GM19023 (cell line): ENCODE measurements at regions not wholly inside any gene's neighbourhood (a gene's known extent, or its start where the extent isn't known, plus 50 kb on each side); places are given as distances from the start of the nearest gene placed in this dataset.
"Not testable (repeated sequence)": the region's sequence is repeated elsewhere in the genome, so short reads cannot be mapped to it uniquely, and the experiment has no call there.

Experiments used
- ATAC-seq: cut with Tn5 transposase; IDR thresholded peaks from one replicate; pipeline ENCODE4 v1.9.1; 2021; ENCODE audit warnings: mild to moderate bottlenecking, moderate library complexity; ENCODE audit not compliant: unreplicated experiment

- ATAC-seq, result no peak
Observed at GRCh38 chr10:29882766-29883165, 176.6 kb downstream of the JCAD start.

- no peak for ATAC-seq
Observed at GRCh38 chr10:29881811-29882210, 177.6 kb downstream of the JCAD start.

DNA sequence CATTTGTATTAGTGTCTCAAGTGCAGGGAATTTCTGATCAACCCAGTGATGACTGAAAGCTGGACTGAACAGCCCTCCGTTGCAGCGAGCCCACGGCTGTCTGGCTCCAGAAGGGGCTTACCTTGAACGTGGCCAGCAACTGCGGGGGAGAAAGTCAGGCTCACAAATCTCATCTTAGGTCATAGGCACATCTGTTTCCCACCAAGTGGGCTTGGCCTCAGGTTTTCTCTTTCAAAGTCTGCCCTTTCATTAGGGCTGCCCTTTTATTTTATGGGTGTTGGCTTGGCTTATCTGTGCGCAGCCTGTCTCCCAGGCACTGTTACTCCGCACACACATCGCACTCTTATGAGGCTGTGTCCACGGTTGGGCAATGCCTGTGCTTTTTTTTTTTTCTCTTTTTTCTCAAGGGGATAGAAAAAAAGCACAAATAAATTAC lies 178.0 kb downstream of the JCAD start:
- ATAC-seq, result no peak

GRCh38 chr10:29880856-29881255 lies 178.5 kb downstream of the JCAD start:
- ATAC-seq, result no peak

DNA sequence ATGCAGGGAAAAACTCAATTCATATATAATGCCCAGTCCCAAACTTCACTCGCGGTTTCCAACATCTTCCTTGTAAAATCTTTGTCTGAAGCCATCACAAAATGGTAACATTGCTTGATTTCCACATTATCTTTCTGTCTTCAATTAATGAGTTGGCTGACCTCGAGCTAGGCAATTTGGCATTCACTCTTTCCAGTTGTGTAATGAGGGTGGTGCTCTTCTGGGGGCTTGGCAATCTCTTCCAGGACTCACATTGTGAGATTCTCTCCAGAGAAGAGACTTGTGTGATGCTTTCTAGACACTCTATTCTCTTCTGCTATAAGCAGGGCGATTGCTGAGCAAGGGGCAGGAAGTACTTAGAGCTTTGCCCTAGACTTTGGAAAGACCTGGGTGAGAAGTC lies 179.5 kb downstream of the JCAD start:
- no peak for ATAC-seq

DNA sequence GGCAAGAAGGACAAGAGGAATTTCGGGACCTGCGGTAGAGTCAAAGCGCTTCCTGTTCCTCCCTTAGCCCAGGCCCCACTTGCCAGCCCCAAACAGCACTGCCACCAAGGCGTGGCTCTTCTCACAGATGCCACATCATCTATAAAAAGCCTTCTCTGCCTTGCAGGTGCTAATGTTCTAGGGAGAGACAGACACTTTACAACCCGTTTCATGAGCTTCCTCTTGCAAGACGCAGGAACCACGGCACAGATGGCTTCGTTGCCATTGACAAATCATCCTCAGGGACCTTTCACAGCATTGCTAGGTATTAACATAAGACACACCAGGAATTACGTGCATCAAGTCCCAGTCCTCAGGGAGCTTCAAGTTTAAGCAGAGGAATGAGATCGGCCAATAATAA lies 180.9 kb downstream of the JCAD start:
- ATAC-seq, result no peak

- ATAC-seq, result no peak
Observed at GRCh38 chr10:29877793-29878491, 181.4 kb downstream of the JCAD start.

GRCh38 chr10:29876008-29876555 lies 183.3 kb downstream of the JCAD start:
- ATAC-seq, result no peak

DNA sequence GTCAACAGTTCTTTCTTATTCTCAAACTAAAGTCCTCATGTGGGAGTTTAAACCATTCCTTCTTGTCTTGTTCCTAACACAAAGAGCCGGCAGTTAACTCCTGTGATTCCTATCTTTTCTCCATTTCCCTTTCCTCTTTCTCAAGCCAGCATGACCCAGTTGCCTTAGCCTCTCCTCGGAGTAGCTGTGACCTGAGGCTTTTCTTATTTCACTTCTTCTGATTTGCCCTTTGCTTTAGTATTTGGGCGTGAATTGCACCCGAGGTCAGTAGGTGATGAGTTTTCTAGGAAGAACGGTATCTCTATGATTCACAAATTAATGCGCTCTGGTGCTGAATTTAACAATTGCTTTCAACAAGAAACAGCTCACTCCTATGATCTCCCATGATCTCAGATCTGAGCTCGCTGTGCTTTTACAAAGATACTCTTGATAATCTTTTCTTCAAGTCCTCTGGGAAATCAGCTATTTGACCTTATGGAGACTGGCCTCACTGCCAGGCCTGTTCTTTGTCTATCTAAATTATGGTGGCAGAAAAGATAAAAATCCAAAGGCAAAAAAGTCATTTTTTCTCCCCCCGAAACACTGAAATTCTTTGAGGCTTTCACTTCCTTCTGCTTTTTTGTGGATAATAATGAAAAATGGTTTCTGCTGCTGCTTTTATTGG lies 184.6 kb downstream of the JCAD start:
- ATAC-seq, result no peak

GRCh38 chr10:29873941-29874484 lies 185.4 kb downstream of the JCAD start:
- no peak for ATAC-seq

GRCh38 chr10:29870522-29871044 lies 188.8 kb downstream of the JCAD start:
- no peak for ATAC-seq

GRCh38 chr10:29869593-29869992 lies 189.8 kb downstream of the JCAD start:
- no peak for ATAC-seq

DNA sequence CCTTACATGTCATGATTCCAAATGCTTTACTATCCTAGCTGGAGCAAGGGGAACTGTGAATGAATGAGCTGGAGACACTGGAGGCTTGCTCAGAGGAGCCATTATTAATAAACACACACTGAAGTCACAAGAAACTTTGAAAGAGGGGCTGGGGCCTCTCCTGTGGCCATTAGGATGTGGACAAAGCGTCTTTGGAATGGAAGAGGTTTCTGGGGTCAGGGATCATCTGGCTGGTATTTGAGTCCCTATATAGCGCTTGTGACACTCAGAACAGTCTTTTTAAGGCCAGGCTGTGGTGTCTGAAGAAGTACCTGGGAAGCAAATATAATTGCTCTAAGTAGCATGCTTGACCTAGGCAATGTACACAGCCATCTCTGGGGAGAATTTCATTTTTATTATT lies 193.0 kb downstream of the JCAD start:
- no peak for ATAC-seq

DNA sequence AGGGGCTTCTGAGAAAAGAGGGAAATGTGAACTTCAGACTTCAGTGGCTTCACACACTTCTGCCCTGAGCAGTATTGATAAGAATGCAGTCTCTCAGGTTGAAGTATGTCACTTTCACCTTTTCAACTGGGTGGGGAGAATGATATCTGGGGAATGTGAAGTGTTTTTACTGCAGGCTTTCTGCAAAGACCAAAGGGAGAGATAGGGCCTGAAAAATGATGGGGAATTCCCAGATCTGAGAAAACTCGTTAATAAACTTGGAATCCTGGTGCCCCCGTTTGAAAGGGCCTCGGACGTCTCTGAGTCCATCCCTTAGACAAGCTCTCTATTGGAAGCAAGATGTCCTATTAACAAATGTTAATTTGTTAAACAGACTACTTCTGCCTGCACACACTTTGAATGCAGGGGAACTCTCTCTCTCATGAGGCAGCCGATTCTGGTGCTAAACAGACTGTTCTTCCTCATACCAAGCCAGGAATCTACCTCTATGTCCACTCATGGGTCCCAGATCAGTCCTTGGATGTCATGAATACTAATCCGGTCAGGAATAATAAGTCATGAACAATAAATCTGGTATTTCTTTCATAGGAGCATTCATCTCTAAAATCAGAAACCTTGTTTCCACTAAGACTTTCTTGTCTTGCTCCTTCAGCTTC lies 193.6 kb downstream of the JCAD start:
- ATAC-seq, result no peak

DNA sequence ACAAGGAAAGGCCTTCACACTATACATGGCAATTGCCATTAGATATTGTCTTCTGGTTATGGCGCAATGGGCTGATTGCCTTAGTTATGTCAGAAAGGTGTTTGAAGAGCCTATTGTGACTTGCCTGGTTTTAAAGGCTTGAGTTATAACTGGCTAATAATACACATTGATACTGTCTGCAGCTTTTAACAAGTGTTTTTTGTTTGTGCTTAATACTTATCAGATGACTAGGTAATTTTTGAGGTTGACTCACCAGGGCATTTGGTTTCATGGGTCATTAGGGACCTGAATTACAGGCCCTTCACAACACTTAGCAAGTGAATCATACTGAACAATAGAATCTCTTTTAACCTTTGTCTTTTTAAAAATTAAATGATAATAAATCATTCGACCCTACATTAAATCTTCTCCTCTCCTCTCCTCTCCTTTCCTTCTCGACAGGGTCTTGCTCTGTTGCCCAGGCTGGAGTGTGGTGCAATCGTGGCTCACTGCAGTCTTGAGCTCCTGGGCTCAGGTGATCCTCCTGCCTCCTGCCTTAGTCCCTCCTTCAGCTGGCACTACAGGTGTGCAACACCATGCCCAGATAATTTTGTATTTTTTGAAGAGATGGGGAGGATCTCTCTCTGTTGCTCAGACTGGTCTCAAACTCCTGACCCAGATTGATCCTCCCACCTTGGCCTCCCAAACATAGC lies 196.3 kb downstream of the JCAD start:
- ATAC-seq, result no peak

GRCh38 chr10:29861811-29862505 lies 197.4 kb downstream of the JCAD start:
- ATAC-seq, result no peak

DNA sequence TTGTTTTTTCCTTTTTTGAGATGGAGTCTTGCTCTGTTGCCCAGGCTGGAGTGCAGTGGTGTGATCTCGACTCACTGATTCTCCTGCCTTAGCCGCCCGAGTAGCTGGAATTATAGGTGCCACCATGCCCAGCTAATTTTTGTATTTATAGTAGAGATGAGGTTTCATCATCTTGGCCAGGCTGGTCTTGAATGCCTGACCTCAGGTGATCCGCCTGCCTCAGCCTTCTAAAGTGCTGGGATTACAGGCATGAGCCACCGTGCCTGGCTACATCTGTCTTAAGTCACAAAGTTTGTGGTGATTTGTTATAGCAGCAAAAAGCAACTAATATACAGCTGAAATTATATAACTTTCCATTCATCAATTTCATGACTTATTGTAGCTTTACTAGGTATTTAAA lies 198.2 kb downstream of the JCAD start:
- not testable (repeated sequence) for ATAC-seq

GRCh38 chr10:29860166-29860565 lies 199.2 kb downstream of the JCAD start:
- ATAC-seq, result no peak

- ATAC-seq, result no peak
Observed at GRCh38 chr10:29859521-29860130, 199.8 kb downstream of the JCAD start.
